Right atrium auricular region (tissue), 2 donors: ENCODE measurements at regions not wholly inside any gene's neighbourhood (a gene's known extent, or its start where the extent isn't known, plus 50 kb on each side); places are given as distances from the start of the nearest gene placed in this dataset.
"Not testable (repeated sequence)": the region's sequence is repeated elsewhere in the genome, so short reads cannot be mapped to it uniquely, and the experiment has no call there.

Experiments used
- DNase-seq: peaks from one replicate; pipeline ENCODE4 v3.0.0-alpha.2; 2019; ENCODE audit warnings: low spot score
- H3K27ac ChIP-seq, 2 donors: fragments of 200-600 bp; sonication (generic); 1 replicate in 1 of 2; 2 replicates in 1 of 2; pipeline ENCODE4 v1.5.1; 2016 to 2019
- H3K27me3 ChIP-seq, 2 donors: fragments of 200-600 bp; sonication (generic); one replicate each; pipeline versions ENCODE4 v1.5.1 to v1.6.0; 2017 to 2019
- H3K36me3 ChIP-seq: fragments of 200-600 bp; sonication (generic); one replicate; pipeline ENCODE4 v1.5.1; 2016
- H3K4me1 ChIP-seq, 2 donors: fragments of 200-600 bp; sonication (generic); one replicate each; pipeline versions ENCODE4 v1.5.1 to v1.6.0; 2017 to 2019
- H3K4me3 ChIP-seq, 2 donors: fragments of 200-600 bp; sonication (generic); 1 replicate in 1 of 2; 2 replicates in 1 of 2; pipeline ENCODE4 v1.5.1; 2017 to 2019; ENCODE audit warnings: mild to moderate bottlenecking in 1 of 2, moderate library complexity in 1 of 2
- H3K9me3 ChIP-seq, 2 donors: fragments of 200-600 bp; sonication (generic); one replicate each; pipeline ENCODE4 v1.5.1; 2019
- CTCF ChIP-seq, 2 donors: fragments of 200-600 bp; sonication (generic); IDR thresholded peaks; one replicate each; pipeline ENCODE4 v1.5.1; 2019; ENCODE audit warnings: antibody characterized with exemption in 2 of 2

- no peak overlapping the region for H3K27ac ChIP-seq
- H3K27me3 ChIP-seq: no peaks in the 10 kb centered on the region
- no peak for DNase-seq
- H3K4me1 ChIP-seq: no peaks in the 10 kb centered on the region
- H3K36me3 ChIP-seq: no peaks in the 10 kb centered on the region
- no peaks in the 10 kb centered on the region for H3K9me3 ChIP-seq
- TF ChIP-seq CTCF (IDR thresholded peaks at IDR 0.05): no peak
- no peak overlapping the region for H3K4me3 ChIP-seq
Observed at GRCh38 chr12:59320112-59320511, 275.7 kb upstream of the SLC16A7 start.

- H3K4me1 ChIP-seq: no peaks in the 10 kb centered on the region
- no peak overlapping the region for H3K4me3 ChIP-seq
- H3K36me3 ChIP-seq: no peaks in the 10 kb centered on the region
- no peaks in the 10 kb centered on the region for H3K27me3 ChIP-seq
- no peak overlapping the region for H3K27ac ChIP-seq
- TF ChIP-seq CTCF (IDR thresholded peaks at IDR 0.05): no peak
- no peaks in the 10 kb centered on the region for H3K9me3 ChIP-seq
- no peak for DNase-seq
Observed at GRCh38 chr12:59318940-59319339, 276.9 kb upstream of the SLC16A7 start.

- Histone ChIP-seq H3K36me3 (no peaks in the 10 kb centered on the region), H3K9me3 (no peaks in the 10 kb centered on the region), H3K27me3 (no peaks in the 10 kb centered on the region), H3K4me1 (no peaks in the 10 kb centered on the region), H3K4me3 (no peak overlapping the region), H3K27ac (no peak overlapping the region)
- TF ChIP-seq CTCF (IDR thresholded peaks at IDR 0.05): no peak
- DNase-seq: no peak
Observed at GRCh38 chr12:59317598-59317997, 278.2 kb upstream of the SLC16A7 start.

GRCh38 chr12:59316938-59317337, 278.9 kb upstream of the SLC16A7 start:
- DNase-seq: no peak
- no peak for TF ChIP-seq CTCF (IDR thresholded peaks at IDR 0.05)

GRCh38 chr12:59316354-59316753, 279.5 kb upstream of the SLC16A7 start:
- not testable (repeated sequence) for H3K4me1 ChIP-seq, H3K27me3 ChIP-seq, H3K4me3 ChIP-seq, H3K9me3 ChIP-seq, H3K27ac ChIP-seq, H3K36me3 ChIP-seq, DNase-seq

More at GRCh38 chr12:59316938-59317337, 278.9 kb upstream of the SLC16A7 start:
- H3K9me3 ChIP-seq: peaks cover 0 to 4% of the 10 kb centered on the region in 2 donors
- H3K4me1 ChIP-seq: no peaks in the 10 kb centered on the region
- no peaks in the 10 kb centered on the region for H3K36me3 ChIP-seq
- no peak overlapping the region for H3K4me3 ChIP-seq
- no peak overlapping the region for H3K27ac ChIP-seq
- no peaks in the 10 kb centered on the region for H3K27me3 ChIP-seq

GRCh38 chr12:59314209-59314608, 281.6 kb upstream of the SLC16A7 start:
- Histone ChIP-seq H3K4me1 (no peaks in the 10 kb centered on the region), H3K4me3 (no peak overlapping the region), H3K27me3 (no peaks in the 10 kb centered on the region), H3K27ac (no peak overlapping the region), H3K9me3 (peaks cover 0 to 15% of the 10 kb centered on the region in 2 donors), H3K36me3 (no peaks in the 10 kb centered on the region)
- TF ChIP-seq CTCF (IDR thresholded peaks at IDR 0.05): no peak
- DNase-seq: no peak
